ENCODE measurements at regions not wholly inside any gene's neighbourhood (a gene's known extent, or its start where the extent isn't known, plus 50 kb on each side); places are given as distances from the start of the nearest gene placed in this dataset.
A peak's percentile ranks its signal among the peaks of the same experiment; 100 is the strongest.
"Not testable (repeated sequence)": the region's sequence is repeated elsewhere in the genome, so short reads cannot be mapped to it uniquely, and the experiment has no call there.

- Histone ChIP-seq H3K9me2 (replicated peaks; ENCODE audit: insufficient read depth) (no peaks in the 10 kb centered on the region), H3K9me3 (ENCODE audit: low read depth) (no peaks in the 10 kb centered on the region), H3K36me3 (replicated peaks; ENCODE audit: insufficient read depth, low read depth) (no peaks in the 10 kb centered on the region), H3K4me1 (ENCODE audit: insufficient read depth) (no peaks in the 10 kb centered on the region), H2AFZ (no peak overlapping the region), H3K79me2 (peaks cover 8% of the 10 kb centered on the region), H3K4me2 (no peak overlapping the region), H3K27me3 (no peaks in the 10 kb centered on the region), H3K4me3 (no peak overlapping the region), H4K20me1 (ENCODE audit: insufficient read depth, poor library complexity, severe bottlenecking) (no peaks in the 10 kb centered on the region), H3K27ac (no peak overlapping the region)
- DNase-seq (ENCODE audit: low spot score), result no peak
- 100% methylated on average over 2 of the region's 2 CpGs for WGBS (ENCODE audit: low lambda C conversion rate, missing lambda C conversion rate)
- TF ChIP-seq EZH2phosphoT487 (IDR thresholded peaks at IDR 0.05; ENCODE audit: low read depth, severe bottlenecking, unreplicated experiment) (no peak), CTCF (IDR thresholded peaks at IDR 0.05; ENCODE audit: poor library complexity) (no peak), EZH2 (IDR thresholded peaks at IDR 0.05; ENCODE audit: borderline replicate concordance) (no peak)
Measured at GRCh38 chr9:110095776-110096175, 112.2 kb downstream of the C9orf152 start.

- not testable (repeated sequence) for H3K27ac ChIP-seq; H3K4me2 ChIP-seq; H3K27me3 ChIP-seq; H2AFZ ChIP-seq; H3K9me3 ChIP-seq (ENCODE audit: low read depth); H3K4me3 ChIP-seq; DNase-seq (ENCODE audit: low spot score); H3K4me1 ChIP-seq (ENCODE audit: insufficient read depth); H3K9me2 ChIP-seq (replicated peaks; ENCODE audit: insufficient read depth); H3K79me2 ChIP-seq; H4K20me1 ChIP-seq (ENCODE audit: insufficient read depth, poor library complexity, severe bottlenecking); H3K36me3 ChIP-seq (replicated peaks; ENCODE audit: insufficient read depth, low read depth)
- 83% methylated on average over 3 of the region's 3 CpGs for WGBS (ENCODE audit: low lambda C conversion rate, missing lambda C conversion rate)
Measured at GRCh38 chr9:110096674-110097073, 111.3 kb downstream of the C9orf152 start.

GRCh38 chr9:110099236-110100095 is 108.5 kb downstream of the C9orf152 start:
- 71% methylated on average over 5 of the region's 5 CpGs for WGBS (ENCODE audit: low lambda C conversion rate, missing lambda C conversion rate)
- H3K9me3 ChIP-seq (ENCODE audit: low read depth), result no peaks in the 10 kb centered on the region
- peak; percentile 50 for DNase-seq (ENCODE audit: low spot score)
- no peaks in the 10 kb centered on the region for H3K36me3 ChIP-seq (replicated peaks; ENCODE audit: insufficient read depth, low read depth)
- TF ChIP-seq CTCF (IDR thresholded peaks at IDR 0.05; ENCODE audit: poor library complexity) (no peak), EZH2phosphoT487 (IDR thresholded peaks at IDR 0.05; ENCODE audit: low read depth, severe bottlenecking, unreplicated experiment) (no peak)
- no peak overlapping the region for H3K4me3 ChIP-seq
- H3K4me2 ChIP-seq, result no peak overlapping the region
- H3K79me2 ChIP-seq, result peaks cover 2% of the 10 kb centered on the region
- H3K27me3 ChIP-seq, result no peaks in the 10 kb centered on the region
- H3K9me2 ChIP-seq (replicated peaks; ENCODE audit: insufficient read depth), result no peaks in the 10 kb centered on the region
- no peaks in the 10 kb centered on the region for H4K20me1 ChIP-seq (ENCODE audit: insufficient read depth, poor library complexity, severe bottlenecking)
- peaks cover 12% of the 10 kb centered on the region for H3K4me1 ChIP-seq (ENCODE audit: insufficient read depth)
- H3K27ac ChIP-seq, result peak overlapping the region; percentile 43
- H2AFZ ChIP-seq, result no peak overlapping the region

GRCh38 chr9:110101531-110102161 is 106.3 kb downstream of the C9orf152 start:
- WGBS (ENCODE audit: low lambda C conversion rate, missing lambda C conversion rate), result 84% methylated on average over 8 of the region's 8 CpGs
- Histone ChIP-seq H3K4me3 (no peak overlapping the region), H3K27ac (no peak overlapping the region), H3K4me2 (no peak overlapping the region), H2AFZ (no peak overlapping the region), H3K36me3 (replicated peaks; ENCODE audit: insufficient read depth, low read depth) (no peaks in the 10 kb centered on the region), H3K9me3 (ENCODE audit: low read depth) (no peaks in the 10 kb centered on the region), H3K9me2 (replicated peaks; ENCODE audit: insufficient read depth) (no peaks in the 10 kb centered on the region), H4K20me1 (ENCODE audit: insufficient read depth, poor library complexity, severe bottlenecking) (no peaks in the 10 kb centered on the region), H3K27me3 (no peaks in the 10 kb centered on the region), H3K79me2 (peaks cover 2% of the 10 kb centered on the region), H3K4me1 (ENCODE audit: insufficient read depth) (peaks cover 23% of the 10 kb centered on the region)
- no peak for DNase-seq (ENCODE audit: low spot score)
- TF ChIP-seq EZH2phosphoT487 (IDR thresholded peaks at IDR 0.05; ENCODE audit: low read depth, severe bottlenecking, unreplicated experiment) (no peak), EZH2 (IDR thresholded peaks at IDR 0.05; ENCODE audit: borderline replicate concordance) (no peak), CTCF (IDR thresholded peaks at IDR 0.05; ENCODE audit: poor library complexity) (no peak)

Data from hepatocyte (in vitro differentiated cells).